Stimulated activated CD8-positive, alpha-beta memory T cell treated with anti-CD3 and anti-CD28 coated beads, Interleukin-7, amount 100 ng/mL, for 48 hours (primary cell): ENCODE measurements at regions not wholly inside any gene's neighbourhood (a gene's known extent, or its start where the extent isn't known, plus 50 kb on each side); places are given as distances from the start of the nearest gene placed in this dataset.

Source experiments
- DNase-seq, 2 donors: peaks; one replicate each; pipeline ENCODE4 v3.0.0-alpha.2; 2020; ENCODE audit warnings: low read depth in 1 of 2; ENCODE audit errors: extremely low read depth in 1 of 2

DNA sequence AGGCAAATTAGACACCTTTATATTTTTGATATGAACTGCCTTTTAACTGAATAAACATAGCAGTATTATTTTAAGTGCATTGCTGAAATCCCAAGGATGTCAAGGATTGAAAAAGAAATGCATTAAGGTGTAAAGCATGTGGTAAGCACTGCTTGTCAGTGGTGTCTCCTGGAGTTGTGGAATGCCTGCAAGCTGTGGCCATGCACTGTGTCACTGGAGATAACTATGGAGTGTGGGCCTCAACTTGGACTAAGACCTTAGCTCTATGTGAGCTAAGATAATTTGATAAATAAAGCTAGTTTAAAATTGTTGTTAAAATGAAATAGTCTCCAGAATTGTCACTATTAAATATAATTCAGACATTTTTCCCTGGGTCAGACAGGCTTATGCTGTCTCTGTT is 156.6 kb upstream of the OPRM1 start:
- DNase-seq, result no peak

- no peak for DNase-seq
These were observed 165.5 kb upstream of the OPRM1 start for GRCh38 chr6:153873541-153873940.

DNA sequence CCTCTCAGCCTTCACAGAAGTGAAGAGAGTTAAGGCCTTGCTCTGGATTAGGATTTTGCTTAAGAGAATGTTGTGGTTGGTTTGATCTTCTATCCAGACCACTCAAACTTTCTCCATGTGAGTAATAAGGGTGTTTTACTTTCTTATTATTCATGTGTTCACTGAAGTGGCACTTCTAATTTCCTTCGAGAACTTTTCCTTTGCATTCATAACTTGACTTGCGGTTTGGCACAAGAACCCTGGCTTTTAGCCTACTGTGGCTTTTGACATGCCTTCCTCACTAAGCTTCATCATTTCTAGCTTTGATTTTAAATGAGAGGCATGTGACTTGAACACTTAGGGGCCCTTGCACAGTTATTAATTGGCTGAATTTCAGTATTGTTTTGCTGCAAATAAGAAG is 166.1 kb upstream of the OPRM1 start:
- no peak for DNase-seq

DNA sequence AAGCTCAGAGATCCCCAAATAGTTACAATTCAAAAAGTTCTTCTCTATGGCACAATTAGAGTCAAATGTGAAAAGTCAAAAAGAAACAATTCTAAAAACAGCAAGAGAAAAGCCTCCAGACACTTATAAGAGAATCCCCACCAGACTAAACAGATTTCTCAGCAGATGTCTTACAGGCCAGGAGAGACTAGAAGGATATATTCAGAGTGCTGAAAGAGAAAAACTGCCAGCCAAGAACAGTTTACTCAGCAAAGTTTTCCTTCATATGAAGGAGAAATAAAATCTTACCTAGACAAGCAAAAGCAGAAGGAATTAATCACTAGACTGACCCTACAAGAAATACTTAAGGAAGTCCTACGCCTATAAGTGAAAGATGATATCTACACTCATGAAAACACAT is 176.1 kb upstream of the OPRM1 start:
- DNase-seq, result no peak

DNA sequence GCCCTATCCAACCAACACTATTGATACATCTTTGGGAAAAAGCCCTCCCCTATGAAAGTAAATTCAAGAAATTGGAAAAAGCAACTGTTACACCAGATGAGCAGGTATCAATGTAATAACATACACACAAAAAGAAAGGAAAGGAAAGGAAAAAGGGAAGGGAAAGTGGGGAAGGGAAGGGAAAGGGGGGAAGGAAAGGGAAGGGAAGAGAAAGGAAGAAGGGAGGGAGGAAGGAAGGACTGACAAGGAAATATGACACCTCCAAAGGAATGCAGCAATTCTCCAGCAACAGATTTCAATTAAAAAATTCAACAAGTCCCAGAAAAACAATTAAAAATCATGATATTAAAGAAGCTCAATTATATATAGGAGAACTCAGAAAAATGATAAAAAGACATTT is 176.9 kb upstream of the OPRM1 start:
- no peak for DNase-seq

- DNase-seq, result no peak
These were observed 180.5 kb upstream of the OPRM1 start for GRCh38 chr6:153858529-153858928.

DNA sequence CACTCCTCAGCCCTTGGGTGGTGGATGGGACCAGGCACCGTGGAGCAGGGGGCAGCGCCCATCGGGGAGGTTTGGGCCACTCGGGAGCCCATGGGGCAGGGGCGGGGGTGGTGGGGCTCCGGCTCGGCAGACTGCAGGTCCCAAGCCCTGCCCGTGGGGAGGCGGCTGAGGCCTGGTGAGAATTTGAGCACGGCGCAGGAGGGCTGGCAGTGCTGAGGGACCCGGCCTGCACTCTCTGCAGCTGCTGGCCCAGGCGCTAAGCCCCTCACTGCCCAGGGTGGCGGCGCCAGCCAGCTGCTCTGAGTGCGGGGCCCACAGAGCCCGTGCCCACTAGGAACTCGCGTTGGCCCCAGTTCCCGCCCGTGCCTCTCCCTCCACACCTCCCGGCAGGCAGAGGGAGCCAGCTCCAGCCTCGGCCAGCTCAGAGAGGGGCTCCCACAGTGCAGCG is 182.1 kb upstream of the OPRM1 start:
- no peak for DNase-seq

GRCh38 chr6:153852481-153852880 is 186.6 kb upstream of the OPRM1 start:
- DNase-seq, result no peak

GRCh38 chr6:153852034-153852433 is 187.0 kb upstream of the OPRM1 start:
- no peak for DNase-seq

DNA sequence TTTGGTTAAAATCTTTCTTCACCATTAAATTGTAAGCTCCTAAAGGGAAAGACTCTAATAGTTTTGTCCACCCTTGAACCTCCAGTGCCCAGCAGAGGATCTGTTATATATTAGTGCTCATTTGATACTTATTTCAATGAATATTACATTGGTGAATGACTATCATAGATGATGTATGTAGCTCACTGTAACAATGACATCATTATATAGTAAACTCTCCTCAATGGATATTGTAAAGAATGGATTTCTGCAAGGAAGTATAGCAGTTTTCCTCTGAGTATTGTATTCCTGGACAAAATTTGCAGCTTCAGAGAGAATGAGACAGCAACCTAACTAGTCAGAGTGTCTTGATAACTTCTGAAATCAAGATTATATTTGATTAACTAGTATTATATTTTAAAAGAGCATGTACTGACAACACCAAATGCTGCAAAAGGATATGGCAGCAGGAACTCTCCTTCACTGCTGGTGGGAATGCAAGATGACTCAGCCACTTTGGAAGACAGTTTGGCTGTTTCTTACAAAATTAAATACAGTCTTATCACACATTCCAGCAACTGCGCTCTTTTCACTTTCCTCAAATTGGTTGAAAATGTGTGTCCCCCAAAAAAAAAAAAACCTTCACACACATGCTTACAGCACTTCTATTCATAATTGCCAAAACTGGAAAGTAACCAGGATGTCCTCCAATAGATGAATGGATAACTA is 189.8 kb upstream of the OPRM1 start:
- no peak for DNase-seq

DNA sequence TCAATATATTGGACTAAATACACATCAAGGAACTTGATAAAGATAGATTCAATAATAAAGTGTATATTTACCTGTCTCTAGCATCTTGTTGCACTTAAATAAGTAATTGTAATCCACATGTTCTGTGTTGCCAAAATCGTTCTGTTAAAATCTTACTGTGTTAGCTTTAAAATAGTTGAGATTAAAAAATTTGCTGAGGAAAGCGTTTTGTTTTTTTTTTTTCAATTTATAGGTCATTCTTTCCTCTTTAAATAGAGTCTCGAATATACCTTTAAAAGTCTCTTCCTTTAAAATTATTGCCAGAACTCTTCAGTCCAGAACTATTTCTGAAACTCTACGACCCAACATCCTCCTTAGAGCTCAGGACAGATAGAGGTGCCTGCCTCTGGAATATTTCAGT is 195.6 kb upstream of the OPRM1 start:
- no peak for DNase-seq

GRCh38 chr6:153842491-153842890 is 196.5 kb upstream of the OPRM1 start:
- DNase-seq, result no peak

GRCh38 chr6:153840039-153840850 is 198.8 kb upstream of the OPRM1 start:
- no peak for DNase-seq

DNA sequence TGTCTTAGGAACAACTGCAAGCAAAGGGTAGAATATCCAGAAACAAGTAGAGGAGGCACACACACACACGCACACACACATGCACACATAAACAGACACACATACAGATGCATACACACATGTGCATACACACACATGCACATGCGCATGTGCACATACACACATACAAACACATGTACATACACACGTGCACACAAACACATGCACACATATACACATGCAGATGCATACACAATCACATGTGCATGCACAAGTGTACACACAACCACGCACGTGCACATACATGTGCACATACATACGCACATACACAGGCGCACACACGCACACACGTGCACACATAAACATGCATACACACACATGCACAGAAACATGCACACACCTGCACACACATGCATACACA is 206.5 kb upstream of the OPRM1 start:
- DNase-seq, result no peak

DNA sequence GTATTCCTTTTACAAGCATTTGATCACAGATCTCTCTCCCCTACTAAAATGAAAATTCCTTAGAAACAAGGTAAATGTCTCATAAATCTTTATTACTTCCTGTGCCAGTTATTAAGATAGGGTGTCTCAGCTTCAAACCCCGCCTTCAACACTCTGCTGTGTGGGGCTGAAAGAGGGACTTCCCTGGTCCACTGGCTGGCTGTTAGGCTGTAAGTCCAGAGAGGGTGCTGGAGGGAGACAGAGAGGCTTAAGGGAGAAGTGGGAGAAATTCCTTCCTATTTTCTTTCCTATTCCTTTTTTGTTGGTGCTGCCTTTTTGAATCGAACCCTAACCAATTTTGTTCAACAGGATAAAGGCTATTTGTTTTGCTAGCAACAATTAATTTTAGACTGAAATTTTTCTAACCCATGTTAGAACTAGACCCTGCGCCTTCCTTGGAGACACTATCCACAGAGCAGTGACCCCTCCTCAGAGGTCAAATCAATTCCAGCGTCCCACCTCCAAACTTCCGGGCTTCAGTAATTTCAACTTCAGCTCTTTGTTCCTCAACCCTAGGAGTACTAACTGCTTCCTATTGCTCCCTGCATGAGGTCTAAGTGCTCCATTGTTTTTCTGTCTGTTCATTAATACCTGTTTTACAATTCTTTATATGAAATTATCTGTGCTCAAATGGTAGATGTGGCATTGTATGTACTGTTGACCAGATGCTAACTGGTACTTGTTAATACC is 207.5 kb upstream of the OPRM1 start:
- no peak for DNase-seq

GRCh38 chr6:153817173-153817572 is 221.9 kb upstream of the OPRM1 start:
- DNase-seq, result no peak

- no peak for DNase-seq
These were observed 222.7 kb upstream of the OPRM1 start for GRCh38 chr6:153816366-153816765.

GRCh38 chr6:153814136-153814535 is 224.9 kb upstream of the OPRM1 start:
- DNase-seq, result no peak

DNA sequence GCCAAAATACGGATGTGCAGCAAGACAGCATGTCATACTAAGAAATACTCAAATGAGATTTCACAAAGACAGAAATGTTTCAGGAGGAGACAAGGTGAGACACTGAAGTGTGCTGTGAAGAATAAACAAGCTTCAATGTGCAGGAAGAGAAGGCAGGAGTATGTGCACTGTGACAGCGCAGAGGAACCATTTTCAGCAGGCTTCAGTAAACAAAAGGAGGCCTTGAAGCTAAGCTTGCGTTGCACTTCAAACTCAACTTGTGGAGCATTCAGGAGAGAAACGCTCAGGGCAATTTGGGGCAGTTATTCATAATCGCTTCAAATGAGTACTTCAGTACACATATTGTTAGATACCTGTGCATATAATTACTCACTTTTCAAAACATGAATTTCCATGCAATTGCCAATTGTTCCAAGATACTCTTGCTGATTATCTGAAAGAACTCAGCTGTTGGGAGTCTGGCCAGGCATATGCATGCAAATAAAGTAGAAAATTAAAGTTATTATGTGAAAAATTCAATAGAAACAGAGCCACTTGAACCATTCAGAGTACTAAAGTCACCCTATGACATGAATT is 234.2 kb upstream of the OPRM1 start:
- no peak for DNase-seq

DNA sequence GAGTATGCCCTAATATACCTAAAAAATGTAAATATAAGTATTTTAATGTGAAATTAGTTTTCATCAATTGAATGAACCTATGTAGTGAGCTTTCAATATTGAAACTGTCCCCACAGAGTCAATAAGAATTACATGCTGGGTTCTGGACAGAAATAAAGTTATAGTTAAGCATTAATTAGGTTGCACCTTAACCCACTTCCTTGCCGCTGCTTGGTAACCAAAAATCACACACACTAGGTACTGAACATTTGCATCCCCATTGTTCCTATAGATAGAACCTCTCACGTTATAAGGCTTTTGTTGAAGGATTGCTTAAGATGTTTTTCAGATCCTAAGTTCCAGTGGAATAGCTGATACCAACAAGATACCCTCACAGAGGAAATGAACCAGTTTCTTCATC is 237.1 kb upstream of the OPRM1 start:
- DNase-seq, result no peak

DNA sequence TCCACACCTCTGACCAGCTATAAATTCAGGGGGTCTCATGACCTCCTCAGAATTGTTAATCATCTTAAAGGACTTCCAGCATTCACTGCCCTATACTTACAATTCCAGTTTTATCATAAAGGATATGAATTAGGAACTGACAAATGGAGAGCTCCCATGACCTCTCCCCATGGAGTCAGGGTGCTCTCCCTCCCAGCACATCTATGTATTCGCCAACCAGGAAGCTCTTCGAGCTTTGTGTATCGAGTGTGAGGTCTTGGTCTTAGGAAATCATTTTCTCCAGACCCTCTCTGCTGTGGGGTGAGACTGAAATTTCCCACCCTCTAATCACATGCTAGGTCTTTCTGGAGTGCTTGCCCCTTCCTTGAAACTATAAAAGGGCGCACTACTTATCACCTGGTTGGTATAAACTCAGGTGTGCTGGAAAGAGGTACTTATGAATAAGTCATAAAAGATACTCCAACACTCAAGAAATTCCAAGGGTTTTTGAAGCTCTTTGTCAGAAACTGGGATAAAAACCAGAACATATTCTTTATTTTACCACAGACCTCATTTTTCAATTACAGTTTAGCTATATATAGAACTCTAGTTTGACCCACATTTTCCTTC is 238.4 kb upstream of the OPRM1 start:
- no peak for DNase-seq
